ENCODE measurements at regions not wholly inside any gene's neighbourhood (a gene's known extent, or its start where the extent isn't known, plus 50 kb on each side); places are given as distances from the start of the nearest gene placed in this dataset.

DNA sequence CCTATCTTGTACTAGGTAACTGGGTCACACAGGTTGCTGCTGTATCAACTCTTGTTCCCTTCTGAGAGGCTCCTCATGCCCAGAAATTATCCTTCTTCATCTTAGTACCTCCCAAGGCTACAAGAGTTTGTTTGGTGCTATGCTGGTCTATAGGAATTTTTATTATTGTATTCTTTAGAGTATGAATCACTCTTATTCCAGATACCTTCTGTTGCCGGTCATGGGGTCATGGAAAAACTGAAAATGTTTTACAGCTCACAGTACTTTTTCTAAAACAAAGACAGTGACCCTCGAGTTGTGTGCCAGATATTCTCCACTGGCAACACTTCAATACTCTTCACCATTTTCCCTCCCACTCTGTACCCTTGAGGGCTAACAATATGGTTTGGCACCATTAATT is 1598.0 kb upstream of the TMEM132C start:
- DNase-seq (ENCODE audit: low spot score), result no peak
- TF ChIP-seq, protein P1, sequence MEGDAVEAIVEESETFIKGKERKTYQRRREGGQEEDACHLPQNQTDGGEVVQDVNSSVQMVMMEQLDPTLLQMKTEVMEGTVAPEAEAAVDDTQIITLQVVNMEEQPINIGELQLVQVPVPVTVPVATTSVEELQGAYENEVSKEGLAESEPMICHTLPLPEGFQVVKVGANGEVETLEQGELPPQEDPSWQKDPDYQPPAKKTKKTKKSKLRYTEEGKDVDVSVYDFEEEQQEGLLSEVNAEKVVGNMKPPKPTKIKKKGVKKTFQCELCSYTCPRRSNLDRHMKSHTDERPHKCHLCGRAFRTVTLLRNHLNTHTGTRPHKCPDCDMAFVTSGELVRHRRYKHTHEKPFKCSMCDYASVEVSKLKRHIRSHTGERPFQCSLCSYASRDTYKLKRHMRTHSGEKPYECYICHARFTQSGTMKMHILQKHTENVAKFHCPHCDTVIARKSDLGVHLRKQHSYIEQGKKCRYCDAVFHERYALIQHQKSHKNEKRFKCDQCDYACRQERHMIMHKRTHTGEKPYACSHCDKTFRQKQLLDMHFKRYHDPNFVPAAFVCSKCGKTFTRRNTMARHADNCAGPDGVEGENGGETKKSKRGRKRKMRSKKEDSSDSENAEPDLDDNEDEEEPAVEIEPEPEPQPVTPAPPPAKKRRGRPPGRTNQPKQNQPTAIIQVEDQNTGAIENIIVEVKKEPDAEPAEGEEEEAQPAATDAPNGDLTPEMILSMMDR (IDR thresholded peaks at IDR 0.05; ENCODE audit: extremely low read depth, insufficient read depth, missing control alignments), result no peak
- in situ Hi-C loops (cut with MboI; ENCODE audit: low pct_unique_long_range_greater_than_20kb, low sequenced_read_pairs, unreplicated experiment), result no loop called here

DNA sequence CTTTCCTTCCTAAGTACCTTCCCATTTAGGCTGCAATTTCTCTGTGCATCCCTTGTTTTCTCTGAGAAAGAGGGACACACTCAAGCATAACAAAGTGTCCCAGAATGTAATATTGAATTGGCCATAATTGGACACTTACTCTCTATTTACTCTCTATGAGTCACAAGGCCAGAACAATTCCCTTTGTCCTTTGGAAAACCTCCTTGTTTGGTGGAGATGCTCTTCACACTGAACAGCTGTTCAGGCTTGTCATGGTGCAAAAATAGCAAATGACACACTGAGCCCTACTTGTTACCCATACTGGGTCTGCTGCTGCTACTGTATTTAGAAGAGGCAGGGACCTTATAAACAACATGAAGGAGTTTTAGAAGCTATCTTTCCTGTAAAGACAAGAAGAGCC is 1590.5 kb upstream of the TMEM132C start:
- no peak for DNase-seq (ENCODE audit: low spot score)
- in situ Hi-C loops (cut with MboI; ENCODE audit: low pct_unique_long_range_greater_than_20kb, low sequenced_read_pairs, unreplicated experiment), result no loop called here
- TF ChIP-seq, protein P1 (IDR thresholded peaks at IDR 0.05; ENCODE audit: extremely low read depth, insufficient read depth, missing control alignments), result no peak

DNA sequence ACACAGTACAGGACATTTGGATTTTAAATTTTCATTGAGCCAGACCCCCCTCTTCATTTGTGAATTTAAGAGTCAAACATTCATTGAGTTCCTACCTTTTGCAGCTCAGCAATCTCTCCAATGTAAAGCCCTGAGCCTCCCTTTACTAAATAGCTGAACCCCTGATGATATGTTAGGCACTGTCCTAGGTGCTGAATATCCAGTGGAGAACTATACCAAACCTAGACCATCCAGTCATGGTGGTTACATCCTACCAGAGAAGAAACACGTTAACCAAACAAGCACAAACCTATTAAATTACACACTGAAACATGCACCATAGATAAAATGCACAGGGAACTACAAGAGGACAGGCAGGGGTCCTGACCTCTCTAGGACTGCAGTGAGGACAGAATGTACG is 1585.3 kb upstream of the TMEM132C start:
- in situ Hi-C loops (cut with MboI; ENCODE audit: low pct_unique_long_range_greater_than_20kb, low sequenced_read_pairs, unreplicated experiment), result no loop called here
- no peak for DNase-seq (ENCODE audit: low spot score)
- TF ChIP-seq, protein P1 (IDR thresholded peaks at IDR 0.05; ENCODE audit: extremely low read depth, insufficient read depth, missing control alignments), result no peak

DNA sequence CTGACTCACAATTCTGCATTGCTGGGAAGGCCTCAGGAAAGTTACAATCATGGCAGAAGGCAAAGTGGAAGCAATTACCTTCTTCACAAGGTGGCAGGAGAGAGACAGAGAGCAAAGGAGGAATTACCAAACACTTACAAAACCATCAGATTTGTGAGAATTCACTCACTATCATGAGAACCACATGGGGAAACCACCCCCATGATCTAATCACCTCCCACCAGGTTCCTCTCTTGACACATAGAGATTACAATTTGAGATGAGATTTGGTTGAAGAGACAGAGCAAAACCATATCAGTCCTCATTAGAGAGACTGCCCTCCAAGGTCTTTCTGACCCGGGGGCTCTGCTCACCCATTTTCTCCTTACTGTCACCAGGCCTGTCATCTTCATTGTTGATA is 1582.3 kb upstream of the TMEM132C start:
- DNase-seq (ENCODE audit: low spot score), result no peak
- TF ChIP-seq, protein P1 (IDR thresholded peaks at IDR 0.05; ENCODE audit: extremely low read depth, insufficient read depth, missing control alignments), result no peak
- in situ Hi-C loops (cut with MboI; ENCODE audit: low pct_unique_long_range_greater_than_20kb, low sequenced_read_pairs, unreplicated experiment), result no loop called here

DNA sequence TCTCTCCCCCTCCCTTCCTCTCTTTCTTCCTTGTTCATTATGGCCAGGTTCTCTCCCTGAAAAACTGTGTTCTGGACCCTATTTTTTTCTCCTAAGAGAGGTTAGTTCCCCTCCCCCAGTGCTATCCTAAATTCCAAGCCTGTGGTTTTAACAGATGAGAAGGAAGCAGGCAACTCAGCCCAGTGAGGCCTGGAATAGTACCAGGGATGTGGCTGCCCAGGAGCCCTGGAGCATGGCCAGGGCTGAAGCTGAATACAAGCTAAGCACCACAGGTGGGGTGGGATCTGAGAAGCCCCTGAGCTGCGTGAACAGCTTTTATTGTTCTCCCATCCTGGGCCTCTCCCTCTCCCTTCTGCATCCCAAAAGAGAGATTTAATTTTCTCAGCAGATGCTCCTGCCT is 1581.3 kb upstream of the TMEM132C start:
- in situ Hi-C loops (cut with MboI; ENCODE audit: low pct_unique_long_range_greater_than_20kb, low sequenced_read_pairs, unreplicated experiment), result no loop called here
- DNase-seq (ENCODE audit: low spot score), result no peak
- TF ChIP-seq, protein P1 (IDR thresholded peaks at IDR 0.05; ENCODE audit: extremely low read depth, insufficient read depth, missing control alignments), result no peak

DNA sequence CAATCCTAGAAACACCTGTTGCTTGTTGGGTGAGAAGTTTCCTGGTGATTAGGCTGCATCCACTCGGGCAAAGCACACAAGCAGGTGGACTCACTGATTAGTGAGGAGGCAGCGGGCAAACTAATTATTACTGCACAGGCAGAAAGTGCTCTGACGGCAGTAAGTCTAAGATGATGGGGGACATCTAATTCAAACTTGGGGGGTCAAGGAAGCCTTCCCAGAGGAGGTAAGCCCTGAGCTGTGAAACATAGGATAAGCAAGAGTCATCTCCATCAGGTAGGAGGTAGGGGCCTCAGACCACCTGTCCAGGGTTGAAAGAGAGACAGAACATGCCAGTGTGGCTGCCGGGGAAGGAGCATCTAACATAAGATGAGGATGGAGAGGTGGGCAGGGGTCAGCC is 1578.4 kb upstream of the TMEM132C start:
- TF ChIP-seq, protein P1 (IDR thresholded peaks at IDR 0.05; ENCODE audit: extremely low read depth, insufficient read depth, missing control alignments), result no peak
- in situ Hi-C loops (cut with MboI; ENCODE audit: low pct_unique_long_range_greater_than_20kb, low sequenced_read_pairs, unreplicated experiment), result no loop called here

DNA sequence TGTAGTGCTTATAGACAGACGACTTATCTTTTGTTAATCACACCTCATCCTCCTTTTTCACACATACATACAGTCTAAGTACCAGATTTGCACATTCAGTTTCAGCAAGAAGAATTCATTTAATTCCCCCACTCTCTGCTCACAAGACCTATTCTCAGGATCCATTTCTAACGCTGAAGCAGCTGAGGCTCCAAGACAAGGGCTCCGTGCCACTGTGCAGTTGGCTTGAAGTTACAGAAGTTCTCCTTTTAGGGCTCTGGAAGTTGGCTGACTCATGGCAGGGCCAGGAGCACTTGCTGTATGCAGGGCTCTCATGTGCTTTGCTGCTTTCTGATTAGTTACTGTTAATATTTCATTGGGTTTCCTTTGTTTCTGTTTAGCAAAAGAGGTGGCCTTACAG is 1566.9 kb upstream of the TMEM132C start:
- in situ Hi-C loops (cut with MboI; ENCODE audit: low pct_unique_long_range_greater_than_20kb, low sequenced_read_pairs, unreplicated experiment), result no loop called here
- TF ChIP-seq, protein P1 (IDR thresholded peaks at IDR 0.05; ENCODE audit: extremely low read depth, insufficient read depth, missing control alignments), result no peak
- no peak for DNase-seq (ENCODE audit: low spot score)

More for the DNA sequence above, 1578.4 kb upstream of the TMEM132C start:
- no peak for DNase-seq (ENCODE audit: low spot score)

Data from GM13977 (cell line).